CD4-positive, alpha-beta T cell (primary cell): ENCODE measurements at regions not wholly inside any gene's neighbourhood (a gene's known extent, or its start where the extent isn't known, plus 50 kb on each side); places are given as distances from the start of the nearest gene placed in this dataset.

Source experiments
- ATAC-seq: fragments of 200-7000 bp; cut with Tn5 transposase; one replicate; pipeline ENCODE4 v1.10.0; 2022; ENCODE audit warnings: mild to moderate bottlenecking; ENCODE audit not compliant: poor library complexity
- CTCF ChIA-PET: fragments of 350-600 bp; sonication (Branson Sonifier 250); formaldehyde crosslinking; loops from one replicate; lab custom pipeline; 2021; ENCODE audit warnings: antibody characterized with exemption, inconsistent platforms; lab: Charles Lee
- POLR2A ChIA-PET: fragments of 350-600 bp; sonication (Branson Sonifier 250); formaldehyde crosslinking; loops from one replicate; lab custom pipeline; 2021; ENCODE audit warnings: antibody characterized with exemption, inconsistent platforms; lab: Charles Lee
- DNase-seq, 14 experiments: peaks; one replicate each; pipeline ENCODE4 v3.0.0-alpha.2; 2013 to 2020; ENCODE audit warnings: mixed read lengths in 2 of 14
- H3K27ac ChIP-seq, 2 donors: one replicate each; pipeline versions ENCODE4 v1.5.1 to v1.7.0; 2013; ENCODE audit warnings: low read length in 2 of 2, low read depth in 1 of 2, mild to moderate bottlenecking in 1 of 2
- H3K27me3 ChIP-seq, 2 experiments: 1 replicate in 1 of 2; 2 replicates in 1 of 2; pipeline versions ENCODE4 v1.6.1 to v1.7.0; 2013; ENCODE audit warnings: low read length in 2 of 2, control low read depth in 1 of 2, mild to moderate bottlenecking in 1 of 2, moderate library complexity in 1 of 2; ENCODE audit not compliant: insufficient read depth in 2 of 2, control insufficient read depth in 1 of 2
- H3K36me3 ChIP-seq: one replicate; pipeline ENCODE4 v1.6.1; 2013; ENCODE audit warnings: low read length, control low read depth; ENCODE audit not compliant: insufficient read depth
- H3K4me1 ChIP-seq: one replicate; pipeline ENCODE4 v1.6.1; 2013; ENCODE audit warnings: low read length, control low read depth; ENCODE audit not compliant: insufficient read depth
- H3K4me3 ChIP-seq: one replicate; pipeline ENCODE4 v1.5.1; 2013; ENCODE audit warnings: mild to moderate bottlenecking, low read length, moderate library complexity
- H3K9me3 ChIP-seq, 2 experiments: 1 replicate in 1 of 2; 2 replicates in 1 of 2; pipeline versions ENCODE4 v1.6.1 to v1.7.0; 2013; ENCODE audit warnings: low read length in 2 of 2, mild to moderate bottlenecking in 2 of 2, control low read depth in 1 of 2, moderate library complexity in 1 of 2; ENCODE audit not compliant: control insufficient read depth in 1 of 2, insufficient read depth in 1 of 2
- H3K27ac Mint-ChIP-seq: one replicate; pipeline ENCODE4 v1.8.0; 2020; ENCODE audit warnings: mixed read lengths
- H3K27me3 Mint-ChIP-seq: one replicate; pipeline ENCODE4 v1.8.0; 2021; ENCODE audit warnings: mixed read lengths
- H3K36me3 Mint-ChIP-seq: one replicate; pipeline ENCODE4 v1.8.0; 2021; ENCODE audit warnings: low read depth, mixed read lengths
- H3K4me1 Mint-ChIP-seq: one replicate; pipeline ENCODE4 v1.8.0; 2021; ENCODE audit warnings: low read depth, mixed read lengths
- H3K4me3 Mint-ChIP-seq: one replicate; pipeline ENCODE4 v1.8.0; 2020; ENCODE audit warnings: mild to moderate bottlenecking, mixed read lengths
- H3K9me3 Mint-ChIP-seq: one replicate; pipeline ENCODE4 v1.8.0; 2020; ENCODE audit warnings: mixed read lengths
- CTCF ChIP-seq: fragments of 200-600 bp; IDR thresholded peaks from one replicate; pipeline ENCODE4 v1.8.0; 2022; ENCODE audit warnings: antibody characterized with exemption, mild to moderate bottlenecking
- intact Hi-C, 2 experiments: fragments of 100-400 bp; cut with DNase I in 1 of 2; cut with micrococcal nuclease in 1 of 2; formaldehyde crosslinking; loops; one replicate each; pipeline versions ENCODE4 v1.15.1 to v1.9.0; 2023 to 2025; cut with DNase I, micrococcal nuclease

GRCh38 chr21:25127811-25128210 is 479.5 kb downstream of the MRPL39 start:
- Mint-ChIP-seq H3K9me3 (peaks cover 4% of the 10 kb centered on the region), H3K36me3 (no peaks in the 10 kb centered on the region), H3K27ac (no peak overlapping the region), H3K27me3 (no peaks in the 10 kb centered on the region), H3K4me3 (no peak overlapping the region), H3K4me1 (no peaks in the 10 kb centered on the region)
- intact Hi-C loops, result no loop called here
- no peak for ATAC-seq
- CTCF ChIA-PET, result no interaction called here
- no peaks in the 10 kb centered on the region for H3K4me1 ChIP-seq
- POLR2A ChIA-PET, result no interaction called here
- no peaks in the 10 kb centered on the region for H3K9me3 ChIP-seq
- no peaks in the 10 kb centered on the region for H3K36me3 ChIP-seq
- no peaks in the 10 kb centered on the region for H3K27me3 ChIP-seq
- TF ChIP-seq CTCF, result no peak
- H3K4me3 ChIP-seq, result no peak overlapping the region
- H3K27ac ChIP-seq, result no peak overlapping the region
- DNase-seq, result no peak

GRCh38 chr21:25127007-25127406 is 480.3 kb downstream of the MRPL39 start:
- Histone ChIP-seq H3K36me3 (no peaks in the 10 kb centered on the region), H3K4me3 (no peak overlapping the region), H3K27ac (no peak overlapping the region), H3K9me3 (no peaks in the 10 kb centered on the region), H3K4me1 (no peaks in the 10 kb centered on the region), H3K27me3 (no peaks in the 10 kb centered on the region)
- H3K4me3 Mint-ChIP-seq, result no peak overlapping the region
- intact Hi-C loops, result no loop called here
- DNase-seq (no peak), ATAC-seq (no peak)
- H3K4me1 Mint-ChIP-seq, result no peaks in the 10 kb centered on the region
- H3K36me3 Mint-ChIP-seq, result no peaks in the 10 kb centered on the region
- no peaks in the 10 kb centered on the region for H3K27me3 Mint-ChIP-seq
- no peaks in the 10 kb centered on the region for H3K9me3 Mint-ChIP-seq
- no peak overlapping the region for H3K27ac Mint-ChIP-seq
- ChIA-PET CTCF (no interaction called here), POLR2A (no interaction called here)
- no peak for TF ChIP-seq CTCF

- no peak overlapping the region for H3K4me3 Mint-ChIP-seq
- no peak for ATAC-seq
- POLR2A ChIA-PET, result no interaction called here
- intact Hi-C loops, result no loop called here
- Histone ChIP-seq H3K36me3 (no peaks in the 10 kb centered on the region), H3K9me3 (no peaks in the 10 kb centered on the region), H3K27ac (no peak overlapping the region), H3K4me1 (no peaks in the 10 kb centered on the region), H3K27me3 (no peaks in the 10 kb centered on the region), H3K4me3 (no peak overlapping the region)
- no peaks in the 10 kb centered on the region for H3K36me3 Mint-ChIP-seq
- DNase-seq, result no peak
- H3K9me3 Mint-ChIP-seq, result no peaks in the 10 kb centered on the region
- no peaks in the 10 kb centered on the region for H3K4me1 Mint-ChIP-seq
- CTCF ChIA-PET, result no interaction called here
- no peak for TF ChIP-seq CTCF
- no peak overlapping the region for H3K27ac Mint-ChIP-seq
- no peaks in the 10 kb centered on the region for H3K27me3 Mint-ChIP-seq
Observed at GRCh38 chr21:25126564-25126963, 480.7 kb downstream of the MRPL39 start.
